SK-N-MC (cell line): ENCODE measurements at regions not wholly inside any gene's neighbourhood (a gene's known extent, or its start where the extent isn't known, plus 50 kb on each side); places are given as distances from the start of the nearest gene placed in this dataset.

Experiments used
- EZH2 ChIP-seq: fragments of 200-600 bp; sonication (generic); IDR thresholded peaks from one replicate; pipeline ENCODE4 v1.6.1; 2017; ENCODE audit warnings: antibody characterized with exemption
- POLR2AphosphoS5 ChIP-seq: IDR thresholded peaks from 2 replicates; pipeline ENCODE4 v1.6.1; 2012; ENCODE audit warnings: mild to moderate bottlenecking, low read depth, low read length, borderline replicate concordance

DNA sequence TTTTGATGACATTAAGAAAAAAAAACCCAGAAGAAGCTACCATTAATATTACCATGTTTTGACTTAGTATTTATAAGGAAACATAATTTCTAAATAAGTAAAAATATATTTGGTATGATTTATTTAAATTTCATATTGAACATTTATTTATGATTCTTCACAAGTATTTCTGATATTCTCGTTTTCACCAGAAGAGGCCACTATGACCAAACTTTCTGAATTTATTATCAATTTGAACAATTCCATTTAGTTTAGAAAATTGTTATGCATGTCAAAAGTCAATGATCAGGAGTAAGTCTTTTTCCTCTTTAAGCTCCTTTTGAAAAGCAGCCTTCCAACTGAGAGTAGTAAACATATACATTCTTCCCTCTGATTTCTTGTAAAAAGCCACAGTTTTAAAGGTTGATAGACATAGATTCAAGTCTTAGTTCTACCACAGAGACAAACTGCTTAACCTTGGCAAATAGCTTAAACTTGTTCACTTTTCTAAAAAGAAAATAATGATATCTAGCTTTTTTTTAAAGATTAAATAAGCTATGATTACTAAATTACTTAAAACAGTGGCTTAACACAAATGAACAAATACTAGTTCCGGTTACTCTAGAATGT, 329.9 kb downstream of the TRIB2 start:
- TF ChIP-seq POLR2AphosphoS5, result no peak
- no peak for TF ChIP-seq EZH2
